ENCODE measurements at regions not wholly inside any gene's neighbourhood (a gene's known extent, or its start where the extent isn't known, plus 50 kb on each side); places are given as distances from the start of the nearest gene placed in this dataset.

GRCh38 chr15:98522127-98522526, 126.2 kb upstream of the IGF1R start:
- TF ChIP-seq, protein P1, sequence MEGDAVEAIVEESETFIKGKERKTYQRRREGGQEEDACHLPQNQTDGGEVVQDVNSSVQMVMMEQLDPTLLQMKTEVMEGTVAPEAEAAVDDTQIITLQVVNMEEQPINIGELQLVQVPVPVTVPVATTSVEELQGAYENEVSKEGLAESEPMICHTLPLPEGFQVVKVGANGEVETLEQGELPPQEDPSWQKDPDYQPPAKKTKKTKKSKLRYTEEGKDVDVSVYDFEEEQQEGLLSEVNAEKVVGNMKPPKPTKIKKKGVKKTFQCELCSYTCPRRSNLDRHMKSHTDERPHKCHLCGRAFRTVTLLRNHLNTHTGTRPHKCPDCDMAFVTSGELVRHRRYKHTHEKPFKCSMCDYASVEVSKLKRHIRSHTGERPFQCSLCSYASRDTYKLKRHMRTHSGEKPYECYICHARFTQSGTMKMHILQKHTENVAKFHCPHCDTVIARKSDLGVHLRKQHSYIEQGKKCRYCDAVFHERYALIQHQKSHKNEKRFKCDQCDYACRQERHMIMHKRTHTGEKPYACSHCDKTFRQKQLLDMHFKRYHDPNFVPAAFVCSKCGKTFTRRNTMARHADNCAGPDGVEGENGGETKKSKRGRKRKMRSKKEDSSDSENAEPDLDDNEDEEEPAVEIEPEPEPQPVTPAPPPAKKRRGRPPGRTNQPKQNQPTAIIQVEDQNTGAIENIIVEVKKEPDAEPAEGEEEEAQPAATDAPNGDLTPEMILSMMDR (IDR thresholded peaks at IDR 0.05; ENCODE audit: insufficient read depth in 1 of 2, low read depth in 1 of 2, low read length in 1 of 2, severe bottlenecking in 1 of 2, unreplicated experiment in 1 of 2), result no peak
- POLR2A ChIA-PET, result no interaction called here
- no peaks in the 10 kb centered on the region for H3K36me3 Mint-ChIP-seq (ENCODE audit: insufficient read depth, unreplicated experiment)
- no peak overlapping the region for H3K4me3 Mint-ChIP-seq (ENCODE audit: unreplicated experiment)
- BruUV-seq (replicated peaks), result no TSS peak
- no peaks in the 10 kb centered on the region for H3K9me3 ChIP-seq
- H3K4me3 ChIP-seq (ENCODE audit: low read depth, low read length), result no peak overlapping the region
- H3K27me3 Mint-ChIP-seq (ENCODE audit: insufficient read depth, unreplicated experiment), result no peaks in the 10 kb centered on the region
- no peaks in the 10 kb centered on the region for H3K27me3 ChIP-seq (replicated peaks; ENCODE audit: control insufficient read depth, insufficient read depth, low read length)
- no peaks in the 10 kb centered on the region for H3K4me1 Mint-ChIP-seq (ENCODE audit: low read depth, unreplicated experiment)
- no peak overlapping the region for H3K27ac Mint-ChIP-seq (ENCODE audit: unreplicated experiment)
- CTCF ChIA-PET, result interaction anchor here (0.5 to 1.0 kb wide), 3 partner anchors 73 to 528 kb away, joined by 3 to 6 read pairs (median 3); no protein-coding TSS in a partner anchor
- DNase-seq, result no peak
- no peaks in the 10 kb centered on the region for H3K36me3 ChIP-seq (ENCODE audit: control insufficient read depth, insufficient read depth, low read length)
- H3K9me3 Mint-ChIP-seq (ENCODE audit: unreplicated experiment), result no peaks in the 10 kb centered on the region
- intact Hi-C loops (cut with micrococcal nuclease; ENCODE audit: unreplicated experiment), result no loop called here
- H3K4me1 ChIP-seq, result no peaks in the 10 kb centered on the region

GRCh38 chr15:98523912-98524662, 124.3 kb upstream of the IGF1R start:
- BruUV-seq (replicated peaks), result no TSS peak
- Histone ChIP-seq H3K36me3 (ENCODE audit: control insufficient read depth, insufficient read depth, low read length) (no peaks in the 10 kb centered on the region), H3K4me1 (no peaks in the 10 kb centered on the region), H3K9me3 (no peaks in the 10 kb centered on the region), H3K27me3 (replicated peaks; ENCODE audit: control insufficient read depth, insufficient read depth, low read length) (no peaks in the 10 kb centered on the region), H3K4me3 (ENCODE audit: low read depth, low read length) (no peak overlapping the region)
- no peak for DNase-seq
- H3K9me3 Mint-ChIP-seq (ENCODE audit: unreplicated experiment), result no peaks in the 10 kb centered on the region
- no peaks in the 10 kb centered on the region for H3K4me1 Mint-ChIP-seq (ENCODE audit: low read depth, unreplicated experiment)
- no peaks in the 10 kb centered on the region for H3K36me3 Mint-ChIP-seq (ENCODE audit: insufficient read depth, unreplicated experiment)
- H3K4me3 Mint-ChIP-seq (ENCODE audit: unreplicated experiment), result no peak overlapping the region
- H3K27me3 Mint-ChIP-seq (ENCODE audit: insufficient read depth, unreplicated experiment), result peaks cover 4% of the 10 kb centered on the region
- ChIA-PET POLR2A (no interaction called here), CTCF (interaction anchor here (0.6 kb wide), 1 partner anchor 123 kb away, joined by 3 read pairs; no protein-coding TSS in a partner anchor)
- H3K27ac Mint-ChIP-seq (ENCODE audit: unreplicated experiment), result no peak overlapping the region
- intact Hi-C loops (cut with micrococcal nuclease; ENCODE audit: unreplicated experiment), result no loop called here
- TF ChIP-seq, protein P1 (IDR thresholded peaks at IDR 0.05; ENCODE audit: insufficient read depth in 1 of 2, low read depth in 1 of 2, low read length in 1 of 2, severe bottlenecking in 1 of 2, unreplicated experiment in 1 of 2), result no peak

GRCh38 chr15:98524838-98525660, 123.3 kb upstream of the IGF1R start:
- H3K27ac Mint-ChIP-seq (ENCODE audit: unreplicated experiment), result no peak overlapping the region
- no peaks in the 10 kb centered on the region for H3K36me3 Mint-ChIP-seq (ENCODE audit: insufficient read depth, unreplicated experiment)
- no TSS peak for BruUV-seq (replicated peaks)
- POLR2A ChIA-PET, result no interaction called here
- H3K9me3 Mint-ChIP-seq (ENCODE audit: unreplicated experiment), result no peaks in the 10 kb centered on the region
- H3K4me1 ChIP-seq, result no peaks in the 10 kb centered on the region
- H3K4me3 ChIP-seq (ENCODE audit: low read depth, low read length), result no peak overlapping the region
- intact Hi-C loops (cut with micrococcal nuclease; ENCODE audit: unreplicated experiment), result no loop called here
- DNase-seq, result no peak
- TF ChIP-seq, protein P1 (IDR thresholded peaks at IDR 0.05; ENCODE audit: insufficient read depth in 1 of 2, low read depth in 1 of 2, low read length in 1 of 2, severe bottlenecking in 1 of 2, unreplicated experiment in 1 of 2), result no peak
- peaks cover 9% of the 10 kb centered on the region for H3K27me3 Mint-ChIP-seq (ENCODE audit: insufficient read depth, unreplicated experiment)
- H3K27me3 ChIP-seq (replicated peaks; ENCODE audit: control insufficient read depth, insufficient read depth, low read length), result no peaks in the 10 kb centered on the region
- H3K9me3 ChIP-seq, result no peaks in the 10 kb centered on the region
- H3K4me3 Mint-ChIP-seq (ENCODE audit: unreplicated experiment), result no peak overlapping the region
- CTCF ChIA-PET, result no interaction called here
- no peaks in the 10 kb centered on the region for H3K4me1 Mint-ChIP-seq (ENCODE audit: low read depth, unreplicated experiment)
- H3K36me3 ChIP-seq (ENCODE audit: control insufficient read depth, insufficient read depth, low read length), result no peaks in the 10 kb centered on the region

Data from Caco-2 (cell line).